Tibial artery (tissue), 4 donors: ENCODE measurements at regions not wholly inside any gene's neighbourhood (a gene's known extent, or its start where the extent isn't known, plus 50 kb on each side); places are given as distances from the start of the nearest gene placed in this dataset.

Experiments used
- DNase-seq, 2 donors: peaks; one replicate each; pipeline ENCODE4 v3.0.0-alpha.2; 2019
- H3K27ac ChIP-seq, 2 donors: fragments of 200-600 bp; sonication (generic) in 1 of 2; 1 replicate in 1 of 2; 2 replicates in 1 of 2; pipeline ENCODE4 v1.5.1; 2018 to 2019; ENCODE audit warnings: mild to moderate bottlenecking in 1 of 2
- H3K27me3 ChIP-seq, 2 donors: fragments of 200-600 bp; sonication (generic) in 1 of 2; one replicate each; pipeline versions ENCODE4 v1.5.1 to v1.6.0; 2016 to 2019
- H3K36me3 ChIP-seq, 3 donors: fragments of 200-600 bp; sonication (generic) in 2 of 3; one replicate each; pipeline ENCODE4 v1.5.1; 2016 to 2019; ENCODE audit warnings: mild to moderate bottlenecking in 2 of 3
- H3K4me1 ChIP-seq, 4 donors: fragments of 200-600 bp; sonication (generic) in 2 of 4; 1 replicate in 3 of 4; 2 replicates in 1 of 4; pipeline ENCODE4 v1.5.1; 2016 to 2019
- H3K4me3 ChIP-seq, 2 donors: fragments of 200-600 bp; sonication (generic) in 1 of 2; 1 replicate in 1 of 2; 2 replicates in 1 of 2; pipeline ENCODE4 v1.5.1; 2018 to 2019; ENCODE audit warnings: mild to moderate bottlenecking in 2 of 2
- H3K9me3 ChIP-seq, 3 donors: fragments of 200-600 bp; sonication (generic) in 1 of 3; one replicate each; pipeline ENCODE4 v1.5.1; 2016 to 2019
- intact Hi-C: fragments of 100-400 bp; cut with DNase I; formaldehyde crosslinking; loops from one replicate; pipeline ENCODE4 v1.15.0; 2023; ENCODE audit warnings: low total_unique reads
- TF ChIP-seq, protein P1 (sequence below), 2 experiments: fragments of 200-600 bp in 1 of 2; fragments of 450-650 bp in 1 of 2; IDR thresholded peaks; one replicate each; pipeline ENCODE4 v1.5.1; 2017 to 2019; ENCODE audit warnings: antibody characterized with exemption in 2 of 2, mild to moderate bottlenecking in 1 of 2, moderate library complexity in 1 of 2

DNA sequence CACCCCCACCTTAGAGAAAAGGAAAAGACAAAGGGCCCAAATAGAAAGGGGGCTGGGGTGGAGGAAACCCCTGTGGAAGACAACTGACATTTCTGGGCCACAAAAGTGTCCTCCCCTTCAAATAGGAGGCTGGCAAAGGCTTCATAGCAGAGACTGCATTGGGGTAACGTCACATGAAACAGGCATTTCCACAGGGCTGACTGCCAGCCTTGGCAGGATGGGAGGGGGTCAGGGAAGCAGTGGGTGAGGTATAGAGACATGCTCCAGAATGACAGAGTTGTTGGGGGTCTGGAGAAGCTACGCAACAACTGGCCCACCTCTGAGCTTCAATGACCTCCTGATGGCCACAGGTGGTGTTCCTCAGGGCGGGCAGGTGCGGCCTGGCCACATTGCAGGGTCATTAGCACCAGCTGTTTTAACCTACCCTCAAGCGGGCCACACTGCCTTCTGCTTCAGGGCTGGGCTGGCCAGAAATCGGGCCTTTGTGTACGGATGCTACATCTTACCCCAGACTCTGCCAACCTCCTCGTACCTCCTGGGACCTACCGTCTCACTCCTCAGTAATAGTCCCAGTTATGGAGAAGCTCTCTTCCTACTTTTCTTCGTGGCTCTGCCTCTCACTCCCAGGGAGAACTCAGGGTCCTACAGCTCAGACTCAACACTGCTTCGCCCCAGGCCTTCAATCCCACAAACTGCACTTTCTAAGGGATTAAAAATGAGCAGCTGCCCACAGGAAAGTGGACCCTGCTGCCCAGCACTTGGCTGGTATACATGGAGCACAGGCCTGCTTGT is 160.0 kb upstream of the NCAM1 start:
- H3K9me3 ChIP-seq = no peaks in the 10 kb centered on the region
- no peak overlapping the region for H3K4me3 ChIP-seq
- TF ChIP-seq, protein P1, sequence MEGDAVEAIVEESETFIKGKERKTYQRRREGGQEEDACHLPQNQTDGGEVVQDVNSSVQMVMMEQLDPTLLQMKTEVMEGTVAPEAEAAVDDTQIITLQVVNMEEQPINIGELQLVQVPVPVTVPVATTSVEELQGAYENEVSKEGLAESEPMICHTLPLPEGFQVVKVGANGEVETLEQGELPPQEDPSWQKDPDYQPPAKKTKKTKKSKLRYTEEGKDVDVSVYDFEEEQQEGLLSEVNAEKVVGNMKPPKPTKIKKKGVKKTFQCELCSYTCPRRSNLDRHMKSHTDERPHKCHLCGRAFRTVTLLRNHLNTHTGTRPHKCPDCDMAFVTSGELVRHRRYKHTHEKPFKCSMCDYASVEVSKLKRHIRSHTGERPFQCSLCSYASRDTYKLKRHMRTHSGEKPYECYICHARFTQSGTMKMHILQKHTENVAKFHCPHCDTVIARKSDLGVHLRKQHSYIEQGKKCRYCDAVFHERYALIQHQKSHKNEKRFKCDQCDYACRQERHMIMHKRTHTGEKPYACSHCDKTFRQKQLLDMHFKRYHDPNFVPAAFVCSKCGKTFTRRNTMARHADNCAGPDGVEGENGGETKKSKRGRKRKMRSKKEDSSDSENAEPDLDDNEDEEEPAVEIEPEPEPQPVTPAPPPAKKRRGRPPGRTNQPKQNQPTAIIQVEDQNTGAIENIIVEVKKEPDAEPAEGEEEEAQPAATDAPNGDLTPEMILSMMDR (IDR thresholded peaks at IDR 0.05) = no peak
- H3K27ac ChIP-seq = no peak overlapping the region
- H3K27me3 ChIP-seq = peaks cover 0 to 3% of the 10 kb centered on the region in 2 donors
- intact Hi-C loops = no loop called here
- no peaks in the 10 kb centered on the region for H3K36me3 ChIP-seq
- no peaks in the 10 kb centered on the region for H3K4me1 ChIP-seq
- DNase-seq = no peak

DNA sequence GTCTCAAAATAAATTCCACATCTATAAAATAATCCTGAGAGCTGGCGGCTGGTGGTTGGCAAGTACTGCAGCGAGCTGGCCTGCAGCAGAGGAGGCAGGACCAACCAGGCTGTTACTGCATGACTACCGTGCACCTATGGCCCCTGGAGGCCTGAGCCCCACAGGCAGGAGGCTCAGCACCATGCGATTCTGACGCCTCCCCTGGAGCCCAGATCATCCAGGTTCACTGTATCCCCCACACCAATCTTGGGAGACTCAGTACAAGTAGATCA is 159.5 kb upstream of the NCAM1 start:
- TF ChIP-seq, protein P1 (IDR thresholded peaks at IDR 0.05) = no peak

DNA sequence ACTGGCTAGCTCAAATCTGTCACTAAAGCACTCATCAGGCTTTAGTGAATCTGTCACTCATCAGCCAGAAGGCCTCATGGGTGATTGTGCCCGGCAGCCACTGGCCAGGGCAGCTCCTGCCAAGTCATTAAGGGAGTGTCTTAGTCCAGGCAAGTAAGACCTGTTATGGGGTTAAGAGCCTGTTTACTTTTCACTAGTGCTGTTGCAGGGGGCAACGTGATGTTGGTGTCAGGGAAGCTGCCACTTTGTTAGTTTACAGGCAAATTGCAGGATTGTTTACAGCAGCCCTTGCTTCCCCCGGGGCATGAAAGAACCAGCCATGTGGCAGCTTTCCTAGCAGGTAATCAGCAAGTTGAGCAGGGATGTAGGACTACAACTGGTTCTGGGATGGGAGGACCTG is 155.6 kb upstream of the NCAM1 start:
- H3K4me3 ChIP-seq = no peak overlapping the region
- no peaks in the 10 kb centered on the region for H3K4me1 ChIP-seq
- no peaks in the 10 kb centered on the region for H3K27me3 ChIP-seq
- H3K27ac ChIP-seq = no peak overlapping the region
- TF ChIP-seq, protein P1 (IDR thresholded peaks at IDR 0.05) = no peak
- intact Hi-C loops = no loop called here
- DNase-seq = no peak
- no peaks in the 10 kb centered on the region for H3K9me3 ChIP-seq
- no peaks in the 10 kb centered on the region for H3K36me3 ChIP-seq

More for the DNA sequence above, 159.5 kb upstream of the NCAM1 start:
- no peak overlapping the region for H3K27ac ChIP-seq
- DNase-seq = no peak
- intact Hi-C loops = no loop called here
- no peaks in the 10 kb centered on the region for H3K36me3 ChIP-seq
- H3K9me3 ChIP-seq = no peaks in the 10 kb centered on the region
- H3K27me3 ChIP-seq = peaks cover 0 to 3% of the 10 kb centered on the region in 2 donors
- no peak overlapping the region for H3K4me3 ChIP-seq
- H3K4me1 ChIP-seq = no peaks in the 10 kb centered on the region

DNA sequence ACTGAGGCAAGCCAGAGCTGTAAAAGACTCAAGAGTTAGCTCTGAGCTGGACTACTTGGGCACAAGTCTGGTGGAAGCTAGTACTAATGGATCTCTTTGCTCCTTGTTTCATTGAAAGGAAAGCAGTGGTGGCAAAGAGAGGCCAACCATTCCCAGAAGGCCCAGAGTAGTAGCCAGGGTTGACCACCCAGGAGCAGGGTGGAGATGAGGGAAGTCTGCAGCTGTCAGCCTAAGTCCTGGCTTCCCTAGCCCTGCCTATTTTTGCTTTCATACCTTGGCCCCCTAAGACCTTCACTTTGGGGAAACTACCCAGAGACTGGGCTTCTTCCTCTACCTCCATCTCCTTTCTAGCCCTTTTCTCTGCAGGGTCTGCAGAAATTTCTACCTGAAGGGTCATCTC is 155.0 kb upstream of the NCAM1 start:
- Histone ChIP-seq H3K4me3 (no peak overlapping the region), H3K36me3 (no peaks in the 10 kb centered on the region), H3K4me1 (no peaks in the 10 kb centered on the region), H3K9me3 (no peaks in the 10 kb centered on the region), H3K27ac (no peak overlapping the region), H3K27me3 (no peaks in the 10 kb centered on the region)
- TF ChIP-seq, protein P1 (IDR thresholded peaks at IDR 0.05) = no peak
- intact Hi-C loops = no loop called here
- no peak for DNase-seq

DNA sequence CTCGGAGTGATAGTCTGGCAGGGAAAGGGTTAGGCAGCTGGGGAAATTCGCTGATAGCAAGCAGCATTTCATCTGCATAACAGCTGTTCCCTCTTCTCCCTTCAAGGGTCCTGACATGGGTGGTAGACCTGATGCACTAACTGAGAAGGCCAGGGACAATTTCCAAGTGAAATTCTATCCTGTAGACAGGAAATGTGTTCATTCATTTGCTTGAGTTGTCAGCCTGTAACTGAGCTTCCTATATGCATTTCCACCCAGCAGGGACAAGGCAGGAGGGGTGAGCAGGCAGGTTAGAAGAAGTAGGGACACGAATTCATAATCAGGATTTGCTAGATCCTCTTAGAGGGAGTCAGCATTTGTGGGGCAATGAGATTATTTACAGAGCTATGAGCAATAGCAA is 154.3 kb upstream of the NCAM1 start:
- DNase-seq = no peak
- Histone ChIP-seq H3K36me3 (no peaks in the 10 kb centered on the region), H3K27me3 (no peaks in the 10 kb centered on the region), H3K4me1 (no peaks in the 10 kb centered on the region), H3K27ac (no peak overlapping the region), H3K4me3 (no peak overlapping the region), H3K9me3 (no peaks in the 10 kb centered on the region)
- TF ChIP-seq, protein P1 (IDR thresholded peaks at IDR 0.05) = no peak
- intact Hi-C loops = no loop called here

DNA sequence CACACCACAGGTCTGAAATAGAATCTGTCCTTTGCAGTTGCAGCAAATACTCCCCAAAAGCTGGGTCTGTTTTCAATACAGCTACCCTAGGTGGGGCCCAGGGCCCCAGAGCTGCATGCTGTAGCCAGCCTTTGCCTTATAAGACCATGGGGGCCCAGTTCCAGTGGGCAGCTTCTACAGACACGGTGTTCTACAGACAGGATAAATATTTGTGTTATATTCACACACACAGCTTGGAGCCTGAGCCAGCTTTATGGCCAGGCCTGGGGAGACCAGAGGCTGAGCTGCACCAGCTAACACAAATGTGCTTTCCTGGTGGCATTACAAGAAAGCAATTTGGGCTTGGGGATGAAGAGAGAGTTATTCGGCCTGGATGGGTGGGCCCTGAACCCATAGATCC is 151.8 kb upstream of the NCAM1 start:
- intact Hi-C loops = no loop called here
- H3K4me3 ChIP-seq = no peak overlapping the region
- DNase-seq = no peak
- H3K36me3 ChIP-seq = no peaks in the 10 kb centered on the region
- no peaks in the 10 kb centered on the region for H3K4me1 ChIP-seq
- TF ChIP-seq, protein P1 (IDR thresholded peaks at IDR 0.05) = no peak
- H3K27me3 ChIP-seq = no peaks in the 10 kb centered on the region
- H3K9me3 ChIP-seq = no peaks in the 10 kb centered on the region
- H3K27ac ChIP-seq = no peak overlapping the region
